Astrocyte of the spinal cord (primary cell): ENCODE measurements at regions not wholly inside any gene's neighbourhood (a gene's known extent, or its start where the extent isn't known, plus 50 kb on each side); places are given as distances from the start of the nearest gene placed in this dataset.

Experiments used
- DNase-seq: peaks from one replicate; pipeline ENCODE4 v3.0.0; 2011; ENCODE audit warnings: low read depth, low spot score
- H3K4me3 ChIP-seq: 2 replicates; pipeline ENCODE4 v1.5.1; 2011; ENCODE audit warnings: low read depth, mild to moderate bottlenecking, low read length, moderate library complexity
- CTCF ChIP-seq: IDR thresholded peaks from 2 replicates; pipeline ENCODE4 v1.5.1; 2012; ENCODE audit warnings: low read depth, mild to moderate bottlenecking, low read length, inconsistent platforms
- in situ Hi-C: cut with HindIII; loops from 2 replicates; pipeline ENCODE4 v1.10.0; 2017; ENCODE audit warnings: low sequenced_read_pairs

- in situ Hi-C loops = no loop called here
- no peak for DNase-seq
- TF ChIP-seq CTCF = no peak
- no peak overlapping the region for H3K4me3 ChIP-seq
Observed at GRCh38 chr2:163370169-163370886, 365.5 kb downstream of the FIGN start.

- TF ChIP-seq CTCF = no peak
- in situ Hi-C loops = no loop called here
- no peak for DNase-seq
- H3K4me3 ChIP-seq = no peak overlapping the region
Observed at GRCh38 chr2:163369111-163369510, 366.7 kb downstream of the FIGN start.

GRCh38 chr2:163368655-163369054 lies 367.2 kb downstream of the FIGN start:
- in situ Hi-C loops = no loop called here
- no peak overlapping the region for H3K4me3 ChIP-seq
- DNase-seq = no peak
- TF ChIP-seq CTCF = no peak

GRCh38 chr2:163367825-163368582 lies 367.8 kb downstream of the FIGN start:
- in situ Hi-C loops = no loop called here
- no peak for DNase-seq
- TF ChIP-seq CTCF = no peak
- H3K4me3 ChIP-seq = no peak overlapping the region

- H3K4me3 ChIP-seq = no peak overlapping the region
- in situ Hi-C loops = no loop called here
- DNase-seq = no peak
- TF ChIP-seq CTCF = no peak
Observed at GRCh38 chr2:163364736-163365135, 371.1 kb downstream of the FIGN start.

- in situ Hi-C loops = no loop called here
- DNase-seq = no peak
- TF ChIP-seq CTCF = no peak
- H3K4me3 ChIP-seq = no peak overlapping the region
Observed at GRCh38 chr2:163353551-163353950, 382.3 kb downstream of the FIGN start.
